Ammon's horn (tissue), 1 donor: ENCODE measurements at regions not wholly inside any gene's neighbourhood (a gene's known extent, or its start where the extent isn't known, plus 50 kb on each side); places are given as distances from the start of the nearest gene placed in this dataset.

Source experiments
- DNase-seq: peaks from one replicate; pipeline ENCODE4 v3.0.0-alpha.2; 2016; ENCODE audit warnings: low spot score

- DNase-seq = peak; percentile 16
Measured at GRCh38 chr5:61784341-61784740, 452.3 kb downstream of the ZSWIM6 start.

GRCh38 chr5:61788548-61788947 lies 456.5 kb downstream of the ZSWIM6 start:
- no peak for DNase-seq

- no peak for DNase-seq
Measured at GRCh38 chr5:61790007-61790406, 457.9 kb downstream of the ZSWIM6 start.

- no peak for DNase-seq
Measured at GRCh38 chr5:61790678-61791077, 458.6 kb downstream of the ZSWIM6 start.

GRCh38 chr5:61796773-61797172 lies 464.7 kb downstream of the ZSWIM6 start:
- no peak for DNase-seq

- DNase-seq = no peak
Measured at GRCh38 chr5:61800450-61800849, 468.4 kb downstream of the ZSWIM6 start.

GRCh38 chr5:61801174-61801573 lies 469.1 kb downstream of the ZSWIM6 start:
- no peak for DNase-seq

GRCh38 chr5:61802456-61802855 lies 470.4 kb downstream of the ZSWIM6 start:
- no peak for DNase-seq

GRCh38 chr5:61805101-61805500 lies 473.0 kb downstream of the ZSWIM6 start:
- no peak for DNase-seq

- no peak for DNase-seq
Measured at GRCh38 chr5:61806491-61807020, 474.5 kb downstream of the ZSWIM6 start.

GRCh38 chr5:61808091-61808490 lies 476.0 kb downstream of the ZSWIM6 start:
- no peak for DNase-seq

GRCh38 chr5:61808909-61809308 lies 476.9 kb downstream of the ZSWIM6 start:
- no peak for DNase-seq

- no peak for DNase-seq
Measured at GRCh38 chr5:61809651-61810050, 477.6 kb downstream of the ZSWIM6 start.

- DNase-seq = no peak
Measured at GRCh38 chr5:61811052-61811451, 479.0 kb downstream of the ZSWIM6 start.

GRCh38 chr5:61813361-61813760 lies 481.3 kb downstream of the ZSWIM6 start:
- DNase-seq = no peak

GRCh38 chr5:61815339-61815738 lies 483.3 kb downstream of the ZSWIM6 start:
- DNase-seq = no peak

- no peak for DNase-seq
Measured at GRCh38 chr5:61816146-61816545, 484.1 kb downstream of the ZSWIM6 start.

GRCh38 chr5:61816585-61817450 lies 484.8 kb downstream of the ZSWIM6 start:
- DNase-seq = no peak

- peak; percentile 91 for DNase-seq
Measured at GRCh38 chr5:61817472-61818326, 485.6 kb downstream of the ZSWIM6 start.

- no peak for DNase-seq
Measured at GRCh38 chr5:61820836-61821235, 485.2 kb upstream of the KIF2A start.

GRCh38 chr5:61821561-61821960 lies 484.4 kb upstream of the KIF2A start:
- no peak for DNase-seq

- DNase-seq = no peak
Measured at GRCh38 chr5:61822584-61822983, 483.4 kb upstream of the KIF2A start.

- DNase-seq = no peak
Measured at GRCh38 chr5:61823065-61823464, 482.9 kb upstream of the KIF2A start.
